Urinary bladder (tissue), 3 donors: ENCODE measurements at regions not wholly inside any gene's neighbourhood (a gene's known extent, or its start where the extent isn't known, plus 50 kb on each side); places are given as distances from the start of the nearest gene placed in this dataset.

ENCODE experiments used
- DNase-seq: peaks from one replicate; pipeline ENCODE4 v3.0.0-alpha.2; 2015; ENCODE audit errors: extremely low spot score
- H3K27ac ChIP-seq: one replicate; pipeline ENCODE4 v1.5.1; 2013; ENCODE audit warnings: low read depth, mild to moderate bottlenecking, moderate library complexity
- H3K36me3 ChIP-seq: one replicate; pipeline ENCODE4 v1.6.1; 2013; ENCODE audit warnings: mild to moderate bottlenecking, moderate library complexity; ENCODE audit not compliant: insufficient read depth
- H3K4me1 ChIP-seq: one replicate; pipeline ENCODE4 v1.6.1; 2013; ENCODE audit warnings: mild to moderate bottlenecking, moderate library complexity; ENCODE audit not compliant: insufficient read depth
- H3K4me3 ChIP-seq: one replicate; pipeline ENCODE4 v1.5.1; 2013; ENCODE audit warnings: low read depth, low read length
- WGBS: extraction: QIAGEN DNeasy Blood & Tissue Kit; methylation state at CpG from one replicate; pipeline ENCODE4 v1.1.7; 2013; 5-methylcytosine and 5-hydroxymethylcytosine counted together
- donor health status: healthy with polysubstance abuse.
- donor health status: healthy.

DNA sequence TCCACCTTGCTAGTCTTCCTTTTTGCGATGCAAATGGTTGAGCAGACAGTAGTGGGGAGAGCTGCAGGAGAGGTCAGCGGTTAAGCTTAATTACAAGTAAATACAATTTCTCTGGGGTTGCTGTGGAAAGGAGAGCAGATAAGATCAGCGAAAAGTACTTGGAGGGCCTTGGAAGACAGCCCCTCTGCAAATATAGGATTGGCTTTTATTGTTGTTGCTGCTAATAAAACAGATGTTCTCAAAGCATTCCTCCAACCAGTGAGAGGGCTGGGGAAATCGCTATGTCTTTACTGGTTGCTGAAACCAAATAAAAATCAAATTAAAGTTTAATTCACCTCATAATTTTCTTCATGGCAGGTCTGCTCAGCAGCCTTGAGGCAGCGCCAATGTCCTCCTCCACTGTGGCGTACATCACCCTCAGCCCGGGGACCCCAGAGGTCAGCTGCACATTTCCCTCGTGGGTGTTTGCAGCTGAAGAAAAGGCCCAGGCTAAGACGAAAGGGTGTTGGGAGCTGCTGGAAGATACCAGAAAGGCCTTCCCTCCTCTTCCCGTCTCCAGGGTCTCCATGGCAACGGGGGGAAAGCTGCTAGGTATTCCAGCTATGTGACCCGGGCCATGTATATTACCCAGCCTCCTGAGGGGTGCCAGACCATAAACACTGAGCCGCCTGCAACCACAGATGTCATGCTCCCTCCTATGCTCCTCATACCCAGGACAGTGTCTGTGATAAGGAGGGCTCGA is 54.6 kb upstream of the POU2F1 start:
- Histone ChIP-seq H3K4me1 (no peaks in the 10 kb centered on the region), H3K27ac (no peak overlapping the region), H3K4me3 (no peak overlapping the region), H3K36me3 (no peaks in the 10 kb centered on the region)
- 23% methylated on average over 14 of the region's 14 CpGs for WGBS
- DNase-seq = peak; percentile 66

DNA sequence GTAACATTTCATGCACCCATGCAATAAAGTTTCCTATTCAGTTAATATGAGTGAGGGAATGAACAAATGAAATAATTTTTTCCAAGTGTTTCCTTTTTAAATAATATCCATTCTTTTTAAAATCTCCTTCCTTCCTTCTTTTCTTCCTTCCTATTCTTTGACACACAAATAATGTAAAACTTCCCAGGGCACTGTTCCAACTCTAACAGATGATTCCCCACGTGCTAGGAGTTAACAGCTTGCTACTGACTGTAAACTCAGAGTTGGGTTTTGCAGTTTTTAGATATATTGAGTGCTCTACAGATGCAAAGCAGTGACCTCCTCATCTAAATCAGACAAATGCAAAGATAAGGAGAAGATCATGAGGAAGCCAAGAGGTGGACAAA is 54.0 kb upstream of the POU2F1 start:
- 10% methylated on average over 1 of the region's 1 CpG for WGBS
- no peak overlapping the region for H3K4me3 ChIP-seq
- no peaks in the 10 kb centered on the region for H3K4me1 ChIP-seq
- no peaks in the 10 kb centered on the region for H3K36me3 ChIP-seq
- no peak overlapping the region for H3K27ac ChIP-seq
- no peak for DNase-seq

DNA sequence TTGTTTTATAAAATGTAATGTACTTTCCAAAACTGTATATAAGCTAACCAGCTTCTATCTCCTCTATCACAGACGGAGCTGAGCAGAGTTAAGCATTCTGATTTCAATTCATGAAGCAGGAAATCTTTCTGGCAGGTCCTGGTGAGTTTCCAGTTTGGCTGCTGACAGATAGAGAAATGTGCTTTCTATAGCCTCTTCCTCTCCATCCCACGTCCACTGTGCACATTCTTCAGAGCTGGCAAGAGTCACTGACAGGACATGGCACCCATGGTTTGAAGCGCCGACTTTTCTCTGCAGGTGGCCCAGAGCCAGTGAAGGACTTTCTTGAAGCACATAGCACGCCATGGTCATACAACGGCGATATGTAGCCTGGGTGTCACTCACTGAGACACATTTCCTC is 52.3 kb upstream of the POU2F1 start:
- H3K36me3 ChIP-seq = no peaks in the 10 kb centered on the region
- H3K27ac ChIP-seq = no peak overlapping the region
- no peaks in the 10 kb centered on the region for H3K4me1 ChIP-seq
- H3K4me3 ChIP-seq = no peak overlapping the region
- WGBS = 66% methylated on average over 7 of the region's 7 CpGs
- no peak for DNase-seq

DNA sequence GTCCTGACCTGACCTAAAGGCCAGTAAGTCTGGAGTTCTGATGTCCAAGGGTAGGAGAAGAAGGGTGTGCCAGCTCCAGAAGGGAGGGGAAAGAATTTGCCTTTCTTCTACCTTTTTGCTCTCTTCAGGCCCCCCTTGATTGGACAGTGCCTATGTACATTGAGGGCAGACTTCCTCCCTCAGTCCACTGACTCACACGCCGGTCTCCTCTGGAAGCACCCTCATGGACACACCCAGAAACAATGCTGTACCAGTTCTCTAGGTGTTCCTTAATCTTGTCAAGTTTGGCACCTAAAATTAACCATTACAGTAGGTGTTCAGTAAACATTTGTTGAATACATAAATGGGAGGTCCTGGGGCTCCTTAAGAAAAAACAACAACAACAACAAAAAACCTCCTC is 51.0 kb upstream of the POU2F1 start:
- Histone ChIP-seq H3K36me3 (no peaks in the 10 kb centered on the region), H3K4me3 (no peak overlapping the region), H3K4me1 (no peaks in the 10 kb centered on the region), H3K27ac (no peak overlapping the region)
- DNase-seq = no peak
- 81% methylated on average over 2 of the region's 2 CpGs for WGBS
